ENCODE measurements at regions not wholly inside any gene's neighbourhood (a gene's known extent, or its start where the extent isn't known, plus 50 kb on each side); places are given as distances from the start of the nearest gene placed in this dataset.
"Not testable (repeated sequence)": the region's sequence is repeated elsewhere in the genome, so short reads cannot be mapped to it uniquely, and the experiment has no call there.

DNA sequence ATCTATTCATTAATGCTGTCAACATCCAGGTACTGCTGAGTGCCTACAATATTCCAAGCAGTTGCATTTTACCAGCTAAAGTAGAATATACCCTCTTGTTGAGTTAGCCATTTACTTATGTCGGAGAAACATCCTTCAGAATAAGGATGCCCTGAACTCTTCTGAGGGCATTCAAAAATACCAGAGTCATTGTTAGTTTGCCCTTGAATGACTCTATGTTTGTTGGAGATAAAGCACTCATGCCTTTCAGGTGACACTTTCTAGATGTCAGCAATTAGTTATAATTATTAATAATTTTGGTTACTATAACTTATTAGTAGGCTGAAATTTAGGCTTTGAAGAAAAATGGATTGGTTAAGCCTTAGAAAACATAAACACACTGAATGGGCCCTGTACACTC is 286.2 kb upstream of the STXBP5 start:
- DNase-seq: no peak
- intact Hi-C loops (cut with DNase I): no loop called here

DNA sequence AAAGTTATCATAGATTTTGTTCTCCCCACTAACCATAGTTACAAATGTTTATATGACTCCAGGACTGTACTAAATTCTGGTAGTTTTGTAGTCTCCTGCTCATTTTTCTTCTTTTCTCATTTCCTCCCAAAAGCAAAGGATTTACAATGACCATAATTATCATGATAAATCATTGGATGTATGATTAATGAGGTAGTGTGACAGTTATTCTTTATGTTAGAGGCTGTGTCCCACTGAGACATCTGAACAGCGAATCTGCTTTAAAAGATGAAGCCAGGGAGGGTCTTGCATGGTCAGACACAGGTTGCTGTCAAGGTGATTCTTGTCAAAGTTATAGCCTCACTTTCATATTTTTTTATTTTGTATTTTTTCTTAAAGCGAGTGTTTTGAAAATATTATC is 285.2 kb upstream of the STXBP5 start:
- no peak for DNase-seq
- intact Hi-C loops (cut with DNase I): no loop called here

DNA sequence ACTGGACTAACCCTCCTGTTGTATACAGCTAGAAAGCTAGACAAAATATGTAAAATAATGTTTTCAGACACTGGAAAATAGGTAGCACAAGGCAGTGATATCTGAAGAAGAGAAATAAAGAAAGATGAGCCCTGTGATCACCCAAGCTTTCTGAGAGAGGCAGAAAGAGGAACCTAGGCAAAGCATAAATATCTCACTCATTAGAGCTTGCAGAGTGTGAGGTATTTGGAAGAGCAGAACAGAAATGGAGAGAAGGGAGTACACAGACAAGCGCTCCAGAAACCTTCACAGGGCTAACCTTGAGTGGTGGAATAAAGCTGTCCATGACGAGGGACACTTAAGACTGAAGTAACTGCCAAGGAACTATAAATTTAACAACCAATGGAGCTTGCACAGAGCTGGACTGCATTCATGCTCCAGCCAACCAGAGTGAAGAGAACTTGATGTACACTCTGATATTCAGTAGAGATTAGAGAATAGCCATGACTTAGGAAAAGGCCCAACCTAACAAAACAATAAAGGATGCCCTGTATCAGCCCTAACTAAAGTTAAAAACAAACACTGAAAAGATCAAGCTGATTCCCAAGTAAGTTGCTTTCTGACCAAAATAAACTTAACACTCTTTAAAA is 280.9 kb upstream of the STXBP5 start:
- intact Hi-C loops (cut with DNase I): no loop called here
- DNase-seq: no peak

DNA sequence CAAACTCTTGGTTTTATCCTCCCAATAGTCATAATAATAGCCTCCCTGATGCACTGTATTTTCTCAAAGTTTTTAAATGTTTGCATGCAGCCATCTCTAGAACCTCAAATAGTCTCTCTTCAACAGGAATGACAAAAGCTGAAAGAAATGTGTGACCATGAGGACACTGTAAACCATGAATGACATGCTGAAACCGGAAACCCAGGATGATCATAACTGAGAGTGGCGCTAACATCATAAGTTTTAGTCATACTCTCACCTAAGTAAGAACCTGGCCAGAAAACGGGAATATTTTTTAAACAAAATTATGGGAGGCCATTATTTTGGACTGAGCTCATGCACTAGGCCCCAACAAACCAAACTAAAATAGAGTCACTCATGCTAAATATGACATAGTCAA is 278.4 kb upstream of the STXBP5 start:
- no peak for DNase-seq
- intact Hi-C loops (cut with DNase I): no loop called here

DNA sequence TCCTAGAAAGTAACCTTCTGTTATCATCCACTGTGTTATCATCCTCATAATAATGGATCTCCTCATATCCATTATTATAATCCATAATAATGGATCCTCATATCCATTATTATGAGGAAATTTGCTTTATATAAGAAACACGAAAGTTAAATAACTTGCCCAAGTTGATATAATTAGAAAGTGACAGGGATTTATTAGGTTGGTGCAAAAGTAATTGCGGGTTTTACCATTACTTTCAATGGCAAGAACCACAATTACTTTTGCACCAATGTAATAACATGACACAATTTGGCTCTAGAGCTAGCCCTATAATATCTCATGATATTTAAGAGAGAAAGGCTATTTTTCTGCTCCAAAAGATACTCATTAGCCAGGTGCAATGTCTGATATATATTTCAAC is 275.7 kb upstream of the STXBP5 start:
- intact Hi-C loops (cut with DNase I): no loop called here
- no peak for DNase-seq

DNA sequence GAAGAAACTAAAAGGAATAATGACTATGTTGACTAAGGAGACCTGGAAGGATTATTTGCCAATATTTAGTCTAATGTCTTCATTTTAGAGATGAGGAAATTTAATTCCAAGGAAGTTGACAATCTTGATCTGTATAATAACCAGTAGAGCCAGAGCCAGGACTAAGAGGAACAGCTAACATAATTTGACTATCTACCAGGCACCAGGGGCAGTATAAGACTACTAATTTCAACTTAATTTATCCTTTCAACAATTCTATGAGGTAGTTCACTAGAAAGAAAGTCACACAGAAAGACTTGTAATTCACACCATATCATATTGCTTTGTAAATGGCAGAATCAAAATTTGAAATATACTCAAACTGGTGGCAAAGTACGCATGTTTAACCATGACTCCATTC is 273.0 kb upstream of the STXBP5 start:
- intact Hi-C loops (cut with DNase I): no loop called here
- no peak for DNase-seq

DNA sequence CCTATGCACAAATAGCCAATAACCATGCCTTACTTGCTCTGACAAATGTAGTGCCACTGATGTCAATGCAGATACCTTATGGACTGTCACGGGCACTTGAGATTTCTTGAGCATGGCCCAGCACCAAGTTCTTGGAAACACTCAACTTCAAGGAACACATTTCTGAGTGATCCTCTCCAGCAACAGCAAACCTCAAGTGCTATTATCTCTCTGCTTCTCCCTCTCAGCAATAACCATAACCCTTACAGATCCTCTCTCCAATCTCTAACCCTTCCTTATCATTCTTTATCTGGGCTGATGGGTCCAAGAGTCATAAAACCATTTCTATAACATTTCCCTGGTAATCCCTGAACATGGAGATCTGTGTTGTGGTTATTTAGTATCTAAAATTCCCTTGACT is 266.9 kb upstream of the STXBP5 start:
- DNase-seq: no peak
- intact Hi-C loops (cut with DNase I): no loop called here

DNA sequence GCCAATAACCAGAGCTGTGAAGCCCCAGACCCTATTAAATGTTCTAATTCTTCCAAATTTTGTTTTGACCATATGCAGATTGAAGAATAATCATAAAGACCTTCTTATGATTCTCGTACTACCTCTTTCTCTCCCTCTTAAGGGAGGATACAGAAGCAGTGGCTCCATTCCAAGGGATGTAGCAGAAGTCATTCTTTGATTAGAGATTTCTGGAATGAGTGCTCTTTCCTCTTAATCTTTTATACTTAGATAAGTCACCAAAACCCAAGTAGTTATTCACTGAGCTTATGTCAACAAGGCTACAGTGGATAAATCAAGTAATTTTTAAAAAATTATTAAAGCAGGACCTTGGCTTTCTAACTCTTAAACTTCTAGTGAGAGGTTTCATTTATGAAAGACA is 266.0 kb upstream of the STXBP5 start:
- DNase-seq: no peak
- intact Hi-C loops (cut with DNase I): no loop called here

DNA sequence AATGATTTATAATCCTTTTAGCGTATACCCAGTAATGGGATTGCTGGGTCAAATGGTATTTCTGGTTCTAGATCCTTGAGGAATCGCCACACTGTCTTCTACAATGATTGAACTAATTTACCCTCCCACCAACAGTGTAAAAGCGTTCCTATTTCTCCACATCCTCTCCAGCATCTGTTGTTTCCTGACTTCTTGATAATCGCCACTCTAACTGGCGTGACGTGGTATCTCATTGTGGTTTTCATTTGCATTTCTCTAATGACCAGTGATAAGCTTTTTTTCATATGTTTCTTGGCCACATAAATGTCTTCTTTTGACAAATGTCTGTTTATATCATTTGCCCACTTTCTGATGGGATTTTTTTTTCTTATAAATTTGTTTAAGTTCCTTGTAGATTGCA is 264.8 kb upstream of the STXBP5 start:
- DNase-seq; intact Hi-C loops (cut with DNase I): not testable (repeated sequence)

DNA sequence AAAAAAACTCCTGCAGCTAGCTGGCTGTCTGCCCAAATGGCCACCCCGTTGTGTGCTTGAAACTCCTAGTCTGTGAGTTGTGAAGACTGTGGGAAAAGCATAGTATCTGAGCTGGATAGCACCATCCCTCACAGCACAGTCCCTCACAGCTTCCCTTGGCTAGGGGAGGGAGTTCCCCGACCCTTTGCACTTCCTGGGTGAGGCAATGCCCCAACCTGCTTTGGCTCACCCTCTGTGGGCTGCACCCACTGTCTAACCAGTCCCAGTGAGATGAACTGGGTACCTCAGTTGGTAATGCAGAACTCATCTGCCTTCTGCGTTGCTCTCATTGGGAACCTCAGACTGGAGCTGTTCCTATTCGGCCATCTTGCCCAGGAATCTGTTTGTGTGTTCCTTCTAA is 260.6 kb upstream of the STXBP5 start:
- no peak for DNase-seq
- intact Hi-C loops (cut with DNase I): no loop called here

DNA sequence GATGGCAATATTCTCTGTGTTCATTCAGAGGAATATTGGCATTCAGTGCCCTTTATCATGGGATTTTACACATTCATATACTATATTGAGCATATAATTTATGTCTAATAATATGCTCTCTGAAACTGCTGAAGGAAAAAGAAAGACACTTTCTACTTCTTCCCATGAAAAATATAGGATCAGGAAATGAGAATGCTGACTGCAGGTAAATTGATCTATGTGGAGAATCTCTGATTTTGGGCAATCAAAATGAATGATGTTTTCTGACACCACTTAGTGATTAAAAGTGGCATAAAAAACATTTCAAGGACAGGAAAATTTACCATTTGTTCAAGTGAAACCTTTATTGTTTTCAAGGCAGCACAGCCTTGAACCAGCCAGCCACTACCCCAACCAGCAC is 260.1 kb upstream of the STXBP5 start:
- intact Hi-C loops (cut with DNase I): no loop called here
- DNase-seq: no peak

DNA sequence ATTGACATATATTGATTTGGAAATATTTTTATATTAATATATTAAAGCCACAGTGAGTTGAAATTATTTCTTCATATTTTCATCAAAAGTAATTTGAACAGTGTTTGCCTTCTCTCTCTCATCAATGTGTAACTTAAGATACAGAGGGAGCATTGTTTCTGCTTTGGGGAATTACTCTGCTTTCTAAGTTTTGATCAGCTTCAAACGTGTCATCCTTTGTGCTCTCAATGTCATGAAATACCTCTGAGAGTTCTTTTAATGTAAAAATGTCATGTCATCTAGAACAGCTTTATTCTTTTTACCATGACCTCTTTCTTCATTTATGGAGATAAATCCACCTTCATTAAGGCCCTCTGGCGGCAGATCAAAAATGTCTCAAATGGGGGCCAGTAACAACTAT is 259.4 kb upstream of the STXBP5 start:
- intact Hi-C loops (cut with DNase I): no loop called here
- DNase-seq: no peak

DNA sequence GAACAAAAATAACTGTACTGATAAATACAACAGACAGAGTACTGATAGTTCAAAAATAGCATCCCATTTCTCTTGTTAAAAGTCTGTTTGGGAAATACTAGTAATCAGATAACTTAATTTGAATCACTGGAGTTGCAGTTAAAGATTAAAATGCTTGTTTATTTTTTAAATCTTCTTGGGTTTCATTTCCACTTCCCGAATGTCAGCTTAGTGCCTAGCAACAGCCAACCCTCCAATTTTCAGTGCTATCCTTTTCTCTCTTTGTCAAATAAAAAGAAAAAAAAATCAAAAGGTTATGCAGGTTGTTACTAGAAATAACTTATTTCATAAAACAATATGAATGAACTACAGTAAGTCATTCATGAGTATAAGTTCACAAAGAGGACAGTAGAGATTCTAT is 257.7 kb upstream of the STXBP5 start:
- intact Hi-C loops (cut with DNase I): no loop called here
- no peak for DNase-seq

DNA sequence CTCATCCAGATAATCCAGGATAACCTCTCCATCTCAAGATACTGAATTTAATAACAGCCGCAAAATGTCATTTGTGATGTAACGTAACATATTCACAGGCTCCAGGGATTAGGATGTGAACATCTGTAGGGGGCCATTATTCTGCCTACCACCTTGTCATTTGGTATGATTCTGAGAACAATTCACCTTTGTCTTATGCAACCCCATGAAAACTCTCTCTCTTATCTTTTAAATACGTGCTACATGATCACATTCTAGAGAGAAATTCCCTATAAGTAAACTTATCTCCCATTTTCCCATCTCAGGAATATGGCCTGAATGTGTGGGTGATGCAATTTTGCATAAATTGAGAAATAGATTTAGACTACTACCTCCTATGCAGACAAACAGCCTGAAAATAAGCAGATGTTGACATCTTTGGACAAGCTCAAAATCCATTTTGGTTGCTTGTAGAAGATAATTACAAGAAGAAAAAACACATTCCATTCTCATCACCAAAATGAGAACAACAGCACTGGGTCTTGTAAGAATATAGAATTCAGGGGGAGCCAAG is 255.4 kb upstream of the STXBP5 start:
- intact Hi-C loops (cut with DNase I): no loop called here
- no peak for DNase-seq

DNA sequence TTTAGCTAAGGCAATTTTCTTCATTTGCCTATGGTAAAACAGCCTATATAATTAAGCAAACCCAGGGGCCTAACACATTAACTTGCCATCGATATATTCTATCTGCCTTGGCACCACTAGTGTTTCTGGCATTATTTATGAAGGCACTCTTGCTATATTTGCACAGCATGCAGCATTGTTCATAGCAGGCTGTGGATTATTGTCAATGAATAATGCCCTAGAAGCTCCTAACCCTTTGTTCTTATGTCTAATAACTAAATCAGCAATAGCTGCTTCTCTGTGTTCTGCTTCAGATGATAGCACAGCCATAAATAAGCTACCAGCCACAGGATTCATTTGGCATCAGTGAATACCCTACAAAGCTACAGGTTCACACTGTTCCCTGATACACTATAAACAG is 254.8 kb upstream of the STXBP5 start:
- intact Hi-C loops (cut with DNase I): no loop called here
- DNase-seq: no peak

DNA sequence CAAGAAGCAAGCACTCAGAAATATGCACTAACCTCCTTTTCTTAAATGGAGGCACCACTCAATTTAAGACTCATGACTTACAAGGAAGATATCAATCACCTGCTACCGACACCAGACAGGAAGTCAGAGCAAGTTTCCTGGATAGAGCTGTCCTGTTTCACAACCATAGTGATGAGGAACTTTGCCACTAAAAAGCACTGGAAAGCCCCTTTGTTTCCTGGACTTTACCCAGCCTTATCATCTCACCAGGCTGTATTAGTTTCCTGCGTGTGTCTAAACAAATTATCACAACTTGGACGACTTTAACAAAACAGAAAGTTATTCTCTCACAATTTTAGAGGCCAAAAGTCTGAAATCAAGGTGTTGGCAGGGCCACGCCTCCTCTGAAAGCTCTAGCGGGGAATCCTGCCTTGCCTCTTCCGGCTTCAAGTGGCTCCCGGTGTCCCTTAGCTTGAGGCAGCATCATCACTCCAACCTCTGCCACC is 253.8 kb upstream of the STXBP5 start:
- DNase-seq: no peak
- intact Hi-C loops (cut with DNase I): no loop called here

DNA sequence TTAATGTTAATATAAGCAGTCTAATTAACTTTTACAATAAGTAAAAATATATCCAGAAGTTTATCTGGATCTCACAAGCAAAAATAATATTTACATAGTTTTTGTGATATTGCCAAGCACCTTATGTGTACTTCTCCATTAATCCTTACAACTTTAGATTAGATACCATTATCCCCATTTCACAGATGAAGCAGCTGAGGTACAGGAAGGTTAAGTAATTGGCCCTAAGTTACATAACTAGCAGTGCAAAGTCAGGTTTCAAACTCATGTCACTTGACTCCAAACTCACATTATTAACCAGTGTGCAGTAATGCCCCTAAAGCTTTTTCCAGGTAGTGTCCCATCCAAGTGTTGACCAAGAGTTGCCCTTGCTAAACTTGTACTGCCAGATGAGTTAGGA is 248.6 kb upstream of the STXBP5 start:
- intact Hi-C loops (cut with DNase I): no loop called here

DNA sequence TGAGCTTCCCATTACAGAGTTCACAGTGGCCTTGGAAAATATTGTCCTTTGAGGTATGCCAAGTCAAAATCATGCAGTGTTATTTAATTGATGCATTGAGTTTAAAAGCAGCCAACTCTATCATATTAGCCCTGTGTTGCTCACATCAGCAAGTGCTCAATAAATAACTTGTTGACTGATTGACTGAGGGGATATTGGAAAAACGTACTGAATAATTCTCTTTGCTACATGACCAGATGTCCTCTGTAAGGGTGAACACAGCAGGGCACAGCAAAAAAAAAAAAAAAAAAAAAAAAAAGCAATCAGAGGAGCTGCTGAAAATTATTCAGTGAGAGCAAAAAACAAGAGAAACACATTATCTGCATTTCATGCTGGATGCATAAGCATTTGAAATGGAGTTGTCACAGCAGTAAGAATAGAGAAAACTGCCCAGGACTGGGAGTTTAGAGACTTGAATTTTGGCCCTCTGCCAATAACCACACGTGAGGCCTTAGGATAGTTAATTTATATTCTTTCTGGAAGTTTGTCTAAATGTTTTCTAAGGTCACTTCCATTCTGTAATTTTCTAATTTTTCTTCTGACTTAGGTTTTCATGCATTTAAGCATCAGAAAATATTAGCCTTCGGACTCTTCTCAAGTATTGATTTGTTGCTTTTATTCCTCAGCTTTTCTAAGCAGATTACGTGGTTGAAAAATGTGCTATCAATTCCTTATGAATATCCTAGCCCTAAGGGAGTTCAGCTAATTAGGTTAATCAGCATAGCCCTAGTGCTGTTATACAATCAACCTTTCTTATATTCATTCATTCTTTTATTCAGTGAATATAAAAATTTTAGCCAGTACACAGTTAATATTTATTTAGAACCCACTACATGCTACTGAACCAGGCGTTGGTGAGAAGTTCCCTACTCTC is 246.8 kb upstream of the STXBP5 start:
- intact Hi-C loops (cut with DNase I): no loop called here
- DNase-seq: no peak

More for the DNA sequence above, 248.6 kb upstream of the STXBP5 start:
- no peak for DNase-seq

DNA sequence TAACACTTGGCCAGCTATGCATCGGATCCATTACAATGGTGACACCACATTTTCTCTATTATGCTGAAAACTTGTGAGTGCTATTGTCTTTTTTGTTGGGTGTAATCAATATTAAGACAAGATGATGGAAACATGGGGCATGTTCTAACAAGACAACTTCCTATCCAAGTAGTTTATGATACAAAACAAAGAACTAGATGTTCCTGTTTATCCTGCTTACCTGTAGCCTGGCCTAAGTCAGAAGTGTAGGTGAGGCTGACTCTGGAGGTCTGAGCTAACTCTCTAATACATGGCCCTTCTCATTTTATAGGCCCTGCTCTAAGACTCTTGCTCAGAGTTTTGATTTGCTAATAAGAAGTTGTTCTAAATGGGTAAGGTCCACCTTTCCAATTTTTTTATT is 242.4 kb upstream of the STXBP5 start:
- DNase-seq: no peak
- intact Hi-C loops (cut with DNase I): no loop called here

DNA sequence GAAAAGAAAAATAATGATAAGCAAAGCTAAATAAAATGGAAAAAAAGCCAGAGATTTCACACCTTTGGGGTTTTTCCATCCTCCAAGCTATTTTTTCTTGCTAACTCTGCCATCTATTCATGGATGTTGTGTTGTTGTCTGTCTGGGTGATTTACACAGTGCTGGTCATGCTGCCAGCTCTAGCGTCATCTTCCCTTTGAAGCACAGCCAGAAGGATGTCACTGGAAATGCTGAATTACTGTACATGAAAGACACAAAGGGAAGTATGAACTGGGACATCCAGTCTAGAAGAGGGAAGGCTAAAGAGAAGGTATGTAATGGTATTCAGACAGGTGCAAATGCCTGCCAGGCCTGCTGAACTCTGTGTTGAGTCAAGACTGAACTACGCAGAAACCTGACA is 241.9 kb upstream of the STXBP5 start:
- no peak for DNase-seq
- intact Hi-C loops (cut with DNase I): no loop called here
